BLaER1 (cell line): ENCODE measurements at regions not wholly inside any gene's neighbourhood (a gene's known extent, or its start where the extent isn't known, plus 50 kb on each side); places are given as distances from the start of the nearest gene placed in this dataset.
"Not testable (repeated sequence)": the region's sequence is repeated elsewhere in the genome, so short reads cannot be mapped to it uniquely, and the experiment has no call there.

Experiments used
- H3K27ac ChIP-seq: shearing (Covaris generic); formaldehyde crosslinking; 2 replicates; pipeline ENCODE4 v1.8.1; 2022
- H3K27me3 ChIP-seq: shearing (Covaris generic); formaldehyde crosslinking; 2 replicates; pipeline ENCODE4 v1.8.1; 2022
- H3K36me3 ChIP-seq: shearing (Covaris generic); formaldehyde crosslinking; 2 replicates; pipeline ENCODE4 v1.8.1; 2022
- H3K4me1 ChIP-seq: shearing (Covaris generic); formaldehyde crosslinking; 2 replicates; pipeline ENCODE4 v1.8.1; 2022
- H3K4me2 ChIP-seq: shearing (Covaris generic); formaldehyde crosslinking; 2 replicates; pipeline ENCODE4 v1.8.1; 2022
- H3K4me3 ChIP-seq: shearing (Covaris generic); formaldehyde crosslinking; 2 replicates; pipeline ENCODE4 v1.8.1; 2022
- H3K9ac ChIP-seq: shearing (Covaris generic); formaldehyde crosslinking; 2 replicates; pipeline ENCODE4 v1.8.1; 2022
- H3K9me3 ChIP-seq: shearing (Covaris generic); formaldehyde crosslinking; 2 replicates; pipeline ENCODE4 v1.8.1; 2022
- H4K20me1 ChIP-seq: shearing (Covaris generic); formaldehyde crosslinking; 2 replicates; pipeline ENCODE4 v1.8.1; 2022
- Cebpa-rat ChIP-seq: shearing (Covaris generic); IDR thresholded peaks from 2 replicates; pipeline ENCODE4 v1.8.1; 2022

- no peaks in the 10 kb centered on the region for H3K4me1 ChIP-seq
- H3K27me3 ChIP-seq, result no peaks in the 10 kb centered on the region
- no peaks in the 10 kb centered on the region for H4K20me1 ChIP-seq
- H3K9me3 ChIP-seq, result peaks cover 59% of the 10 kb centered on the region
- H3K27ac ChIP-seq, result no peak overlapping the region
- TF ChIP-seq Cebpa-rat, result no peak
- H3K4me3 ChIP-seq, result no peak overlapping the region
- no peak overlapping the region for H3K4me2 ChIP-seq
- no peaks in the 10 kb centered on the region for H3K36me3 ChIP-seq
- H3K9ac ChIP-seq, result no peak overlapping the region
Measured at GRCh38 chr1:217135569-217135915, 412.3 kb upstream of the ESRRG start.

GRCh38 chr1:217134857-217135568 lies 411.8 kb upstream of the ESRRG start:
- Histone ChIP-seq H3K9me3 (peaks cover 59% of the 10 kb centered on the region), H4K20me1 (no peaks in the 10 kb centered on the region), H3K4me1 (no peaks in the 10 kb centered on the region), H3K27me3 (no peaks in the 10 kb centered on the region), H3K27ac (no peak overlapping the region), H3K4me3 (no peak overlapping the region), H3K4me2 (no peak overlapping the region), H3K9ac (no peak overlapping the region), H3K36me3 (no peaks in the 10 kb centered on the region)
- TF ChIP-seq Cebpa-rat, result no peak

- Histone ChIP-seq H3K4me2 (no peak overlapping the region), H3K27me3 (no peaks in the 10 kb centered on the region)
Measured at GRCh38 chr1:217133958-217134856, 411.0 kb upstream of the ESRRG start.

GRCh38 chr1:217133092-217133491 lies 409.9 kb upstream of the ESRRG start:
- H3K4me1 ChIP-seq, result no peaks in the 10 kb centered on the region
- H3K9ac ChIP-seq, result no peak overlapping the region
- TF ChIP-seq Cebpa-rat, result no peak
- H3K27ac ChIP-seq, result no peak overlapping the region
- no peaks in the 10 kb centered on the region for H4K20me1 ChIP-seq
- H3K9me3 ChIP-seq, result peaks cover 42% of the 10 kb centered on the region
- no peak overlapping the region for H3K4me2 ChIP-seq
- H3K4me3 ChIP-seq, result no peak overlapping the region
- no peaks in the 10 kb centered on the region for H3K27me3 ChIP-seq
- H3K36me3 ChIP-seq, result no peaks in the 10 kb centered on the region

More at GRCh38 chr1:217133958-217134856, 411.0 kb upstream of the ESRRG start:
- no peaks in the 10 kb centered on the region for H3K36me3 ChIP-seq
- no peak for TF ChIP-seq Cebpa-rat
- H3K9ac ChIP-seq, result no peak overlapping the region
- peaks cover 54% of the 10 kb centered on the region for H3K9me3 ChIP-seq
- H3K4me1 ChIP-seq, result no peaks in the 10 kb centered on the region
- H3K27ac ChIP-seq, result no peak overlapping the region
- no peaks in the 10 kb centered on the region for H4K20me1 ChIP-seq
- no peak overlapping the region for H3K4me3 ChIP-seq

- H3K9ac ChIP-seq, H3K27ac ChIP-seq, H3K4me1 ChIP-seq, H3K4me3 ChIP-seq, H3K36me3 ChIP-seq, H4K20me1 ChIP-seq, H3K4me2 ChIP-seq, H3K27me3 ChIP-seq, H3K9me3 ChIP-seq: not testable (repeated sequence)
Measured at GRCh38 chr1:217123340-217123739, 400.1 kb upstream of the ESRRG start.

GRCh38 chr1:217117973-217118465 lies 394.8 kb upstream of the ESRRG start:
- Histone ChIP-seq H3K36me3 (no peaks in the 10 kb centered on the region), H3K9ac (no peak overlapping the region), H3K9me3 (no peaks in the 10 kb centered on the region), H3K4me1 (no peaks in the 10 kb centered on the region), H3K27me3 (no peaks in the 10 kb centered on the region), H3K4me3 (no peak overlapping the region), H3K4me2 (no peak overlapping the region), H4K20me1 (no peaks in the 10 kb centered on the region), H3K27ac (no peak overlapping the region)
- TF ChIP-seq Cebpa-rat, result no peak

GRCh38 chr1:217115404-217116380 lies 392.5 kb upstream of the ESRRG start:
- Histone ChIP-seq H3K27me3 (no peaks in the 10 kb centered on the region), H3K9ac (no peak overlapping the region), H3K4me1 (no peaks in the 10 kb centered on the region), H3K4me3 (no peak overlapping the region), H3K9me3 (no peaks in the 10 kb centered on the region), H4K20me1 (no peaks in the 10 kb centered on the region), H3K4me2 (no peak overlapping the region), H3K36me3 (no peaks in the 10 kb centered on the region), H3K27ac (no peak overlapping the region)
- TF ChIP-seq Cebpa-rat, result no peak

- Histone ChIP-seq H3K27me3 (no peaks in the 10 kb centered on the region), H3K4me2 (no peak overlapping the region), H3K9ac (no peak overlapping the region), H3K27ac (no peak overlapping the region), H4K20me1 (no peaks in the 10 kb centered on the region), H3K9me3 (no peaks in the 10 kb centered on the region), H3K4me3 (no peak overlapping the region), H3K36me3 (no peaks in the 10 kb centered on the region), H3K4me1 (no peaks in the 10 kb centered on the region)
- TF ChIP-seq Cebpa-rat, result no peak
Measured at GRCh38 chr1:217109928-217110327, 386.7 kb upstream of the ESRRG start.

GRCh38 chr1:217106231-217106901 lies 383.1 kb upstream of the ESRRG start:
- no peaks in the 10 kb centered on the region for H3K9me3 ChIP-seq
- no peak overlapping the region for H3K27ac ChIP-seq
- H3K4me2 ChIP-seq, result no peak overlapping the region
- H3K9ac ChIP-seq, result no peak overlapping the region
- no peaks in the 10 kb centered on the region for H3K27me3 ChIP-seq
- TF ChIP-seq Cebpa-rat, result no peak
- H4K20me1 ChIP-seq, result no peaks in the 10 kb centered on the region
- no peaks in the 10 kb centered on the region for H3K36me3 ChIP-seq
- no peak overlapping the region for H3K4me3 ChIP-seq
- H3K4me1 ChIP-seq, result no peaks in the 10 kb centered on the region
